Ishikawa (cell line): ENCODE measurements at regions not wholly inside any gene's neighbourhood (a gene's known extent, or its start where the extent isn't known, plus 50 kb on each side); places are given as distances from the start of the nearest gene placed in this dataset.

Experiments used
- CEBPB ChIP-seq: IDR thresholded peaks from 2 replicates; pipeline ENCODE4 v1.6.1; 2012
- CREB1 ChIP-seq: IDR thresholded peaks from 2 replicates; pipeline ENCODE4 v1.6.1; 2012; ENCODE audit warnings: low read depth
- EGR1 ChIP-seq: IDR thresholded peaks from 2 replicates; pipeline ENCODE4 v1.6.1; 2012
- EP300 ChIP-seq: IDR thresholded peaks from 2 replicates; pipeline ENCODE4 v1.6.1; 2012; ENCODE audit warnings: borderline replicate concordance
- FOXM1 ChIP-seq: IDR thresholded peaks from 2 replicates; pipeline ENCODE4 v1.6.1; 2012; ENCODE audit warnings: low read depth, borderline replicate concordance
- NFIC ChIP-seq: IDR thresholded peaks from 2 replicates; pipeline ENCODE4 v1.6.1; 2012
- RAD21 ChIP-seq: IDR thresholded peaks from 2 replicates; pipeline ENCODE4 v1.6.1; 2012; ENCODE audit warnings: low read depth
- REST ChIP-seq: IDR thresholded peaks from 2 replicates; pipeline ENCODE4 v1.6.1; 2012; ENCODE audit warnings: low read depth, mild to moderate bottlenecking
- TAF1 ChIP-seq: IDR thresholded peaks from 2 replicates; pipeline ENCODE4 v1.6.1; 2012; ENCODE audit warnings: low read depth, mild to moderate bottlenecking
- TCF12 ChIP-seq: IDR thresholded peaks from 2 replicates; pipeline ENCODE4 v1.6.1; 2012; ENCODE audit warnings: low read depth
- TEAD4 ChIP-seq: IDR thresholded peaks from 2 replicates; pipeline ENCODE4 v1.6.1; 2012
- USF1 ChIP-seq: IDR thresholded peaks from 2 replicates; pipeline ENCODE4 v1.6.1; 2012
- YY1 ChIP-seq: IDR thresholded peaks from 2 replicates; pipeline ENCODE4 v1.6.1; 2012; ENCODE audit warnings: low read depth
- ZBTB7A ChIP-seq: IDR thresholded peaks from 2 replicates; pipeline ENCODE4 v1.6.1; 2012; ENCODE audit warnings: low read depth
- TF ChIP-seq, protein P1 (sequence below): IDR thresholded peaks from 2 replicates; pipeline ENCODE4 v1.6.1; 2012

DNA sequence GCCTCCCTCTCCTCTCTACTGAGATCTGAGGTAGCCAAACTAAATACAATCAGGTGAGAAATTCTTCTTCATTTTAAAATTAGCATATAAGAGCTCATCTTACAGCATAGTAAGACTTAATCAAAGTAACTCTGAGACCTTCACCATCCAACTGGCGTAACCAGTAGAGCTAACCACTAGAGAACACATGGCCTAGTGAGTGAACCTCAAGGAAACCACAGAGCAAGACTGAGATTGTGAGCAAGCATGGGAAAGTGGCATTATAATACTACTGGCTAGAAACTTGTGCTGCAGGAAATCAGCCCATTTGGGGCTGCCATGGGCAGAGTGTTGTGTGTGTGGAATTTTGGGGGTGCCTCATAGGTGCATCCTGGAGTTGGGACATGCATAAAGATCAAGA, 61.1 kb upstream of the SPHKAP start:
- no peak for TF ChIP-seq CREB1
- no peak for TF ChIP-seq TEAD4
- TF ChIP-seq YY1 = no peak
- TF ChIP-seq USF1 = no peak
- TF ChIP-seq EGR1 = no peak
- TF ChIP-seq CEBPB = no peak
- TF ChIP-seq TAF1 = no peak
- TF ChIP-seq REST = no peak
- no peak for TF ChIP-seq RAD21
- no peak for TF ChIP-seq EP300
- TF ChIP-seq NFIC = no peak

DNA sequence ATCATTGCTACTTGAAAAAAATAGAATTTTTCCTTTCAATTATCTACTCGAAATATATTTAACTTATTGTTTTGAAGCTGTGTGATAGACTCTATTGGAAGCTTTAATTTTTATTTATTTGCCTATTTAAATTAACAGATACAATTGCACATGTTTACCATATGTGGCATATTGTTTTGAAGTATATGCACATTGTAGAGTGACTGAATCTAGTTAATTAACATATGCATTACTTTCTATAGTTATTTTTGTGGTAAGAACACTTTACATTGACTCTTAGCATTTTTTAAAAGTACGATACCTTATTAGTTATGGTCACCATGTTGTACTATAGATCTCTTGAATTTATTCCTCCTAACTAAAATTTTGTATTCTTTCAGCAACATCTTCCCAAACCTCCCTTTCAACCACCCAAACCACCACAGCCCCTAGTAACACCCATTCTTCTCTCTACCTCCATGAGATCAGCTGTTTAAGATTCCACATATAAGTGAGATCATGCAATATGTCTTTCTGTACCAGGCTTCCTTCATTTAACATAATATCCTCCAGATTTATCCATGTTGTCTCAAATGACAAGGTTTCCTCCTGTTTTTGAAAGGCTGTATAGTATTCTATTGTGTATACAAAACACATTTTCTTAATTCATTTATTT, 58.5 kb upstream of the SPHKAP start:
- no peak for TF ChIP-seq CEBPB
- TF ChIP-seq ZBTB7A = no peak
- no peak for TF ChIP-seq EGR1
- TF ChIP-seq, protein P1, sequence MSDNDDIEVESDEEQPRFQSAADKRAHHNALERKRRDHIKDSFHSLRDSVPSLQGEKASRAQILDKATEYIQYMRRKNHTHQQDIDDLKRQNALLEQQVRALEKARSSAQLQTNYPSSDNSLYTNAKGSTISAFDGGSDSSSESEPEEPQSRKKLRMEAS = no peak
- TF ChIP-seq CREB1 = no peak
- TF ChIP-seq FOXM1 = no peak
- TF ChIP-seq TCF12 = no peak
- TF ChIP-seq RAD21 = no peak
- no peak for TF ChIP-seq TEAD4
- no peak for TF ChIP-seq EP300
- TF ChIP-seq NFIC = no peak

DNA sequence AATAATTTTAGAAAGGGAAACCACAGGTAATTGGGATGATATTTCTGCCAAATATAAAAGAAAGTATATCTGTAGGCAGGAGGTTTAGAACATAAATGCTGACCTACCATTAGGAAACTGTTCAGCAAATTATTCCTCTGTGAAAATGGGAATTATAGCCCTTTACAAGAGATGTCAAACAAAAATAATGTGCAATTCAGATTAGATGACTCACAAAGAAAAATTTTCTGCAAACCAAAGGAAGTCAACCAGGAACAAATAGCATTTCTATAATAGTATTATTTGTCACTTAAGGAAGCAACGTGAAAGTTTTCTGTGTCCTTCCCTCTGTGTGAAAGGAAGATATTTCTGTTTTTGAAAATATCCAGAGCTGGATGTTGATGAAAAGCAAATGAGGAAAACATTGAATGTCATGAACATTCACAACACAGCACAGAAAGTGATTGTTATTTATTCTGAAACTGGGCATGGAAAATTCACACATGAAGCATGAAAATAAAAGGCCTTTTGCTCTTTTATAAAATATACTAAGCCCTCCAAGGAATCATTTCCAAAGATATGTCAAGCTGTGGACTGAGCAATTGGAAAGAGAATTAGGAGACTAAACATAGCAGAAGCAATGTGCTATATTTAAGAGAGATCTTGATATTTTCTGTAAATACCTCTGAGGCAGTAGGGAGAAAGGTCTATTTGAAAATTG, 57.9 kb upstream of the SPHKAP start:
- TF ChIP-seq RAD21 = no peak
- TF ChIP-seq CREB1 = no peak
- TF ChIP-seq EGR1 = no peak
- TF ChIP-seq ZBTB7A = no peak
- TF ChIP-seq REST = no peak
- TF ChIP-seq USF1 = no peak
- TF ChIP-seq, protein P1 = no peak
- TF ChIP-seq TEAD4 = no peak
- no peak for TF ChIP-seq TAF1
- no peak for TF ChIP-seq CEBPB
- no peak for TF ChIP-seq EP300
- TF ChIP-seq TCF12 = no peak
- no peak for TF ChIP-seq FOXM1
- TF ChIP-seq YY1 = no peak
- no peak for TF ChIP-seq NFIC
